AG04450 (cell line): ENCODE measurements at regions not wholly inside any gene's neighbourhood (a gene's known extent, or its start where the extent isn't known, plus 50 kb on each side); places are given as distances from the start of the nearest gene placed in this dataset.

Experiments
- CTCF ChIA-PET: fragments of 300-600, 350-600 bp; formaldehyde crosslinking; extraction: SDS; loops from one replicate; lab custom pipeline; 2022; ENCODE audit warnings: antibody characterized with exemption, inconsistent platforms; lab: Charles Lee
- POLR2A ChIA-PET: fragments of 350-600 bp; formaldehyde crosslinking; extraction: SDS; loops from one replicate; lab custom pipeline; 2021; ENCODE audit warnings: antibody characterized with exemption, inconsistent platforms; lab: Yijun Ruan, JAX
- DNase-seq: peaks from one replicate; pipeline ENCODE4 v3.0.0-alpha.2; 2011; ENCODE audit warnings: low read depth, low spot score
- H3K27ac ChIP-seq: one replicate; pipeline ENCODE4 v1.5.1; 2012; ENCODE audit warnings: low read depth, low read length, control low read depth
- H3K27me3 ChIP-seq: one replicate; pipeline ENCODE4 v1.6.0; 2012; ENCODE audit warnings: low read length; ENCODE audit not compliant: control insufficient read depth, insufficient read depth
- H3K4me3 ChIP-seq: 2 replicates; pipeline ENCODE4 v1.5.1; 2011; ENCODE audit warnings: mild to moderate bottlenecking, low read depth, low read length, control low read depth
- H3K9me3 ChIP-seq: 2 replicates; pipeline ENCODE4 v1.5.1; 2012; ENCODE audit warnings: low read length; ENCODE audit not compliant: control insufficient read depth, insufficient read depth
- TF ChIP-seq, protein P1 (sequence below): IDR thresholded peaks from 2 replicates; pipeline ENCODE4 v1.5.1; 2011; ENCODE audit warnings: low read depth, low read length, control low read depth, inconsistent platforms

DNA sequence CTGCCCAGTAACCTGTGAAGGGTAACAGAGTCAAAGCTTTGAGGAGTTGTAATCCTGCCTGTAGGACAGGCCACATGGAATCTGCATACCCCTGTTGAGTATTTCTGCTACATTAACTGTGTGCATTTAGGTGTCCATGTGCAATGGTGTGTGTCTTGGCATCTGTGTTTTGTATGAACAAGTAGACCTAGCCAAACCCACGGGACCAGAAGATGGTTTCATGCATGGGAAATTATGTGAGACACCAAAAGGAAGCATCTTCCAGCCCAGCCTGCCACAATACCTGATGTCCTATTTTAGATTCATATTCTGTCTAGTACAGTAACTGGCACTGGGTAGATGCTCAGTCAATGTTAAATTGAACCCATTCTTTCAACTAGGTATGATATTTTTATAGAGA is 70.8 kb upstream of the KCND3 start:
- Histone ChIP-seq H3K27ac (no peak overlapping the region), H3K9me3 (no peaks in the 10 kb centered on the region), H3K27me3 (peaks cover 2% of the 10 kb centered on the region), H3K4me3 (no peak overlapping the region)
- POLR2A ChIA-PET, result no interaction called here
- CTCF ChIA-PET, result no interaction called here
- TF ChIP-seq, protein P1, sequence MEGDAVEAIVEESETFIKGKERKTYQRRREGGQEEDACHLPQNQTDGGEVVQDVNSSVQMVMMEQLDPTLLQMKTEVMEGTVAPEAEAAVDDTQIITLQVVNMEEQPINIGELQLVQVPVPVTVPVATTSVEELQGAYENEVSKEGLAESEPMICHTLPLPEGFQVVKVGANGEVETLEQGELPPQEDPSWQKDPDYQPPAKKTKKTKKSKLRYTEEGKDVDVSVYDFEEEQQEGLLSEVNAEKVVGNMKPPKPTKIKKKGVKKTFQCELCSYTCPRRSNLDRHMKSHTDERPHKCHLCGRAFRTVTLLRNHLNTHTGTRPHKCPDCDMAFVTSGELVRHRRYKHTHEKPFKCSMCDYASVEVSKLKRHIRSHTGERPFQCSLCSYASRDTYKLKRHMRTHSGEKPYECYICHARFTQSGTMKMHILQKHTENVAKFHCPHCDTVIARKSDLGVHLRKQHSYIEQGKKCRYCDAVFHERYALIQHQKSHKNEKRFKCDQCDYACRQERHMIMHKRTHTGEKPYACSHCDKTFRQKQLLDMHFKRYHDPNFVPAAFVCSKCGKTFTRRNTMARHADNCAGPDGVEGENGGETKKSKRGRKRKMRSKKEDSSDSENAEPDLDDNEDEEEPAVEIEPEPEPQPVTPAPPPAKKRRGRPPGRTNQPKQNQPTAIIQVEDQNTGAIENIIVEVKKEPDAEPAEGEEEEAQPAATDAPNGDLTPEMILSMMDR, result no peak
- DNase-seq, result no peak

DNA sequence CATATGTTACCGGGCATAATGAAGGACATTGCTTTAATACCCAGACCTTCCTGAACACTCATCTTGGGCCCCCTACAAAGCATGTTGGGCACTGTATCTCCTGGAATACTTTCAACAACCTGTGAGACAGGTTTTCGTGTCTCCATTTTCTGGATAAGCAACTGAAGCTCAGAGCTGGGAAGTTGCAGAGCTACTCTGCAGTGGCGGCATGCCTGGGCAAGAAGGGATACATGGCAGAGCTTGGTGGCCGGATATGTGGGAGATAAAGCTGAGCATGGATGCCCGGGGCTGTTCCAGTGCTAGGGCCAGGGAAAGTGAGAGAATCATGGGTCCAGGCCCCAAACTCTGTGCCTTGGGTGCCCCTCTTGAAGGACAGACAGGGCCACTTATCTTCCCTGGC is 71.6 kb upstream of the KCND3 start:
- Histone ChIP-seq H3K27me3 (peaks cover 2% of the 10 kb centered on the region), H3K9me3 (no peaks in the 10 kb centered on the region), H3K4me3 (no peak overlapping the region), H3K27ac (no peak overlapping the region)
- no peak for DNase-seq
- TF ChIP-seq, protein P1, result no peak
- CTCF ChIA-PET, result interaction anchor here (0.8 kb wide), 1 partner anchor 10 kb away, joined by 4 read pairs; no protein-coding TSS in a partner anchor
- POLR2A ChIA-PET, result no interaction called here

DNA sequence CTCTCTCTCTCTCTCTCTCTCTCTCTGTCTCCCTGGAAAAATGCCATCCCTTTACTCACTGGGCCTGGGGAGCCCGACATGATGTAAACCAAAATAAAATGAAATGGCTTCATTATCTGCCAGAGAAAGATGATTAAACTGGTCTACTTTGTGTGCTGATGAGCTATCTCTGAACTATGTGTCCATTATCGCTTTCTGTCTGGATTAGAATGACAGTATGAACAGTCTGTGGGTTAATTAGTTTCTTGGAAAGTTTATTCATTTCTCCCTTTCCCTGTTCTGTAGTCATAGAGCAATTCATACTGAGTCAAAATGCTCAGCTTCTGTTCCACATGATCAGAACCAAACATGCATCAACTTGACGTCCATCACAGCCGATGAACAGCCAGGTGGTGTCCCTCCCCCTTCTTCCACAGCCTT is 72.4 kb upstream of the KCND3 start:
- Histone ChIP-seq H3K9me3 (no peaks in the 10 kb centered on the region), H3K27me3 (peaks cover 2% of the 10 kb centered on the region), H3K4me3 (no peak overlapping the region), H3K27ac (no peak overlapping the region)
- ChIA-PET CTCF (interaction anchor here (0.6 to 0.8 kb wide), 2 partner anchors 9 to 288 kb away, joined by 3 to 4 read pairs; no protein-coding TSS in a partner anchor), POLR2A (no interaction called here)
- DNase-seq, result no peak
- TF ChIP-seq, protein P1, result no peak

DNA sequence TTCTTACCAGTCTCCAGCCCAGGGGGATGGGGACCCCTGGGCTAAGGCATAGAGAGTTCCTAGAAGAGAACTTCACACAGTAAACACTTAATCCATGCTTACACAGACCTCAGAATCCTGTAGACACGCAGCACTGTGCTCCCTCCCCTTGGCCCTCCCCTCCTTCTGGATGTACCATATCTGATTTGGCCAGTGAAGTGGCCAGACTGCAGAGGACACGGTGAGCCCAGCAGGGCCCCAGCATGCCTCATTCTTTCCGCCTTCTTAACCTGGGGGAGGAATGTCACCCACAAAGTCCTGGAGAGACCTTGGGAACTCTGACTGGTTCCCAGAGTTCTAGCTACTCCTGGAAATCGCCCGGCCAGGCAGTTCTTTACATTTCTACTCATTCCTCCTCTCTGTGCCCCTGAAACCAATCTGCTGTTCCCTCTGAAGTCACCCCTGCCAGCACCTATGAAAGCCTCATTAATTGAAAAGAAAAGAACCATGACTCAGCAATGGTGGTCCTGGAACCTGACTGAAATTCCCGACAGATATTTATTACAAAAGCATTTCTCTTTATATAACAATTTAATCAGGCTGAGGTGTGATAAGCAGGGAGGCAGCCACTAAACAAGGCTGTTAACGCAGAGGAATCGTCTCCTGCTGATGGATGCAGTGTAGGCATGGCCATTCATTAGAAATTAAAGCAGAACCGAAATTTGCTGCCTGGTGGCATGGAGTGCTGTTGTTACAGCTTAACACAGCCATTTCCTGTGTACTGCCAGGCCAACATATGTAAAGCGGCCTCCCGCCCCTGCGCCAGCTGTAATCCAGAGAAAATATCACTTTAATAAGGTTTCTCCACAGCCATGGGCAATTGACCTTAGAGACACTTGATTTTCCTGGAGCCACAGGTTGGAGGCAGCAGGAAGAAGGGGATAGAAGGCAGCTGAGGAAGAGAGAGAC is 74.6 kb upstream of the KCND3 start:
- TF ChIP-seq, protein P1, result no peak
- CTCF ChIA-PET, result no interaction called here
- DNase-seq, result no peak
- H3K4me3 ChIP-seq, result no peak overlapping the region
- POLR2A ChIA-PET, result no interaction called here
- H3K27ac ChIP-seq, result no peak overlapping the region
- H3K9me3 ChIP-seq, result no peaks in the 10 kb centered on the region
- H3K27me3 ChIP-seq, result peaks cover under 1% of the 10 kb centered on the region

DNA sequence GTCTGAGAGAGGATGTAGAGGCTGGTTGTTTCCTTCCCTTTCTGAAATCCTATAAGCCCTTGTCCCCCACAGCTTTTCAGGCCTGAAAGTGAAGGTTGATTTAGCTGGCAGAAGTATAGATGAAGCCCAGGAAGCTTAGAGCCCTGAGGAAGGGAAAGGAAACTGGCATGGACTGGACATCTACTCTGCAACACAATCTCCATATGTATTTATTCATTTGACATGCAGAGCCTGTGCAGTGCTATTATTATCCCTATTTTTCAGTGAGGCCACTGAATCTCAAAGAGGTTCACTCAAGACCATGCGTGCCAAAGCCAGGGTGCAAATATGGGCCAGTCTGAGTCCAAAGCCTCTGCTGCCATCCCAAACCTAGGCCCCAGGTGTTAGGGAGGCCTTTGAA is 78.5 kb upstream of the KCND3 start:
- ChIA-PET POLR2A (no interaction called here), CTCF (no interaction called here)
- no peak overlapping the region for H3K4me3 ChIP-seq
- no peaks in the 10 kb centered on the region for H3K27me3 ChIP-seq
- no peak for DNase-seq
- TF ChIP-seq, protein P1, result no peak
- H3K9me3 ChIP-seq, result no peaks in the 10 kb centered on the region
- no peak overlapping the region for H3K27ac ChIP-seq
